Stimulated activated CD4-positive, alpha-beta T cell treated with anti-CD3 and anti-CD28 coated beads, Interleukin-1b, Interleukin-23, amount 100 ng/mL, for 24 hours (primary cell): ENCODE measurements at regions not wholly inside any gene's neighbourhood (a gene's known extent, or its start where the extent isn't known, plus 50 kb on each side); places are given as distances from the start of the nearest gene placed in this dataset.

ENCODE experiments used
- DNase-seq, 4 experiments: peaks; one replicate each; pipeline ENCODE4 v3.0.0-alpha.2; 2020; ENCODE audit warnings: low read depth in 4 of 4, low spot score in 1 of 4

DNA sequence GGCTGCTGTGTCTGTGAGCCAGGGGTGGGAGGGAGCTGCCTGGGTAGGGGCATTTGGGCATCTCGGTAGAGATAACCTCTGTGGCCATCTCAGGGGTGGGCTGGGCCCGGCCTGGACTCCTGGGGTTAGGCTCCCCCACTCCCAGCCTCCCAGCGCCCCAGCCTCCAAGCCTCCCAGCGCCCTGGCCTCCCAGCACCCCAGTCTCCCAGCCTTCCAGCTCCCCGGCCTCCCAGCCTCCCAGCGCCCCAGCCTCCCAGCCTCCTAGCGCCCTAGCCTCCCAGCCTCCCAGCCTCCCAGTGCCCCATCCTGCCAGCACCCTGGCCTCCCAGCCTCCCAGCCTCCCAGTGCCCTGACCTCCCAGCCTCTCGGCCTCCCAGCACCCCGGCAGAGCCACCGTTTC lies 85.1 kb upstream of the TTC34 start:
- DNase-seq, result no peak

DNA sequence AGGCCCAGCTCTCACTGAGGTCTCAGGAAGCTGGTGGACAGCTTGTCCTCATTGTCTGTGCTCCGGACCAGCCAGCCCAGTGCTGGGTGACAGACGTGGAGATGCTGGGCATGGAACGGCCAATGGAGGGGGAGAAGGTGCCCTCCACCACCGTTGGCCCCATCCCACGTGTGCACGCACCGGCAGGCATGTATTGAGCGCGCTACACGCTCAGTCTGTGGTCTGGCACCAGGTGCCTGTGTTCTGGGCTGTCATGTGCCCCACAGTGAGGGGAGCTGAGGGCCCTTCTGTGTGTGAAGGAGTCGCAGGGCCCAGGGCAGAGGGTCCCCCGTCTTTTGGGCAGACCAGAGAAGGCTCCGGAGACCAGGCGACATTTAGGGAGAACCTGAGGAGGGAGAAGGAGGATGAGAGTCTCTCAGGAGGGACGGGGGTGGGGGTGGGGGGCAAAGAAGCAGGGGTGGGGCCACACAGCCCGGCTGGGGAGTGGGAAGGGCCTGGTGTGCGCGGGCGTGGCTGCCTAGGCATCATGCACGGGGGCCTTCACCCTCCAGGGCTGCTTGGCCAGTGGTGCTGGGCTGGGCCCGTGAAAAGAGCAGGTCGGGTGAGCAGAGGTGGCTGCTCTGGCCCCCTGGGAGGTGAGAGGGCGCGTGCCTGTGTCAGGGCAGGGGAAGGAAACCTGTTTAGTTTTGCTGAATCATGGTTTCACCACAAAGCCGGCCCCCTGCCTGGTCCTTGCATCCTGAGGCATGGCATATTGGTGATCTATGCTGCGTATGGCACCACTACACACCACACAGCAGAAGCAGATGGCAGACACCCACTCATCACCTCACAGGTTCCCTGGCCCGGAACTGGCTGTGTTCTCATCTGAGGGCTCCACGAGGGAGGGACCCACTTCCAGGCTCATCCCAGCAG lies 86.7 kb upstream of the TTC34 start:
- DNase-seq, result no peak

DNA sequence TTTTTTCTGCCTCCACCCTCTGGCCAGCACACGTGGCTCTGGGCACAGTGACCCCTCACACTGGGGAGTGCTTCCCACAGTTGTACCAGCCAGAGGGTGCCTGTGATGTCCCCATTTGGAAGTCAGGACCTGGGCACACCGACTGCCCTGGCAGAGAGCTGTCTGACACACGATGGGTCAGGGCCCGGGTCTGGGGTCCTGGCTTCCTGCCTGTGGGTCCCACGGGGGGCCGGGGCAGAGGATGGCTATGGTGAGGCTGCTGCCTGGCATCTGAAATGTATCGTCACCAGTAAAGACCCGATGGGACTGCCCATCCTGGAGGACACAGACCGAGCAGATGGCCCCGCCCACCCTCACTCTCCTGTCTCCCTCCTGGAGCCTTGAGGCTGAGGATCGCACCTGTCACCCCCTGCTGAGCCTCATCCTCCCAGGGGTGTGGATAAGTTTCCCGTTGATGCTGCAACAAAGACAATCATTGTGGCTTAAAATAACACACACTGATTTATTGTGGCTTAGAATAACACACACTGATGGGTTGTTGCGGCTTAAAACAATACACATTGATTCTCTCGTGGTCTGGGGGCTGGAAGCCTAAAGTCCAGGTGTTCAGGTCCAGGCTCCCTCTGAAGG lies 88.8 kb upstream of the TTC34 start:
- DNase-seq, result no peak

DNA sequence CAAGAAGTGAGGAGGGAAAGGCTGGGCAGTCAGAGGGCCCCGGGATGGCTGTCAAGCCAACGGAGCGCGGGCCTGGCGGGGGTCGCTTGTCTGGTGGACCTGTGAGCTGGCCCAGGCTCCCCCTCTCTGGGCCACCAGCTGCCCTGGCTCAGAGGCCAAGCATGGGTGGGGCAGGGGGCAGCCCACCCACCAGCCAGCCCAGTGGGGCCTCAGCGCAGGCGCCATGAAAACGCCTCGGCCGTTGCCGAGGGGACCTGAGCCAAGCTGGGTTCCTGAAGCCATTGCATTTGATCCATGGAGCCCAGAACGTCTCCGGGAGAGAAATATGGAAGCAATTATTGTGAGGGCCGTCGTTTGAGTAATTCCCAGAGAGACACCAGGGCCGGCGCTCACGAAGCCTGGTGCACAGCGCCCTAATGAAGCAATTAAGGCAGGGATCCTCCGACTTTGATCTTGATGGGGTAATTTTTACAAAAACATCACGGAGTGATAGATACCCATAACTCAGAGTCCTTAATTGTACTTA lies 90.5 kb upstream of the TTC34 start:
- no peak for DNase-seq

DNA sequence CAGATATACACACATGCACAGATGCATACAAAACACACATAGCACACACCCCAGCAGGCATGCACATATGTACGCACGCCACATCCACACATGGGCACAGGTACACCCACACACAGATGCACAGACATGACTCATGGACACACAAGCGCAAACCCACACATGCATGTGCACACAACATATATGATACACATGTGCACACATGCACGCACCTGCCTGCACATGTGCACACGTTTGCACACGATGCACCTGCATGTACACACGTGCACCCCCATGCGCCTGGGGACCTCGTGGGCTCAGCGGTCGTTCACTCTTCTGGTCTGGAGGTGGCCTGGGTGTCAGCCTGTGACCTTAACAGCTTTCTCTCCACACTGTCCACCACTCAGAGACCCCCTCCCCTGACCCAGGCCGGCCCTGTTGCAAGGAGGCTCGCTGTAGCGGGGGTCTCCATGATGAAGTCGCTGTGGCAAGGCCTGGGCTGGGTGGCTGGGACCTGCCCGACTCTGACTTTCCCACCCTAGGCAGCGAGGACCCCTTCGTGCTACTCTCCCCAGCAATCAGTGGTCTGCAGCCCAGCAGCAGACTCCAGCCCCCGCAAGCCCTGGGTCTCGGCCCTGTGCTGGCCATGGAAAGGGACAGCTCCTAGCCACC lies 92.1 kb upstream of the TTC34 start:
- no peak for DNase-seq

DNA sequence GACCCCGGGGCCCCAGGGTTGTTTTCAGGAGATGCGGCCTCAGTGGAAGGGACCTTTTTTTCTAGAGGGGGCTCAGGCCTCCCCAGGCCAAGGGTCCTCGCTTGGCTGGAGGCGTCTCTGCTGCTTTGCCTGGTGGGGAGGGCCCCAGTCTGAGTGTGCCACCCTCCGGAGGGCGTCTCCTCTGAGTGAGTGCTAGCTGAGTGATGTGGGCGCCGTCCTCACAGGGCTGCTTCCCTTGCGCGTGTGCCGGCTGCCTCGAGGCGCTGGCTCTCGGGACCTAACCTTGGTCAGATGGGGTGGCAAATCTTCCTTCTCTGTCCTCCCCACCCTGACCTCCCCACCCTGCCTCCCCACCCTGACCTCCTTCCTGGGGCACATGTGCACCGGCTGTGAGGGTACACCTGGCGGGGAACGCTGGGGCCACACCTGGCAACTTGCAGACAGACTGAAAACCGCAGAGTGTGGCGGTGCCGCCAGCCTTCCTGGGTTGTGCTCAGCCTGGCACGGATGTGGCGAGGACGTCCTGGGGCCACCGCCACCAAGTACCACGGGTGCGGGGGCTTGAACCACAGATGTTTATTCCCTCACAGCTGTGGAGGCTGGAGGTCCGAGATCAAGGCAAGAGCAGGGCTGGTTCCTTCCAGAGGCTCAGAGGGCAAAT lies 93.0 kb upstream of the TTC34 start:
- DNase-seq, result no peak

DNA sequence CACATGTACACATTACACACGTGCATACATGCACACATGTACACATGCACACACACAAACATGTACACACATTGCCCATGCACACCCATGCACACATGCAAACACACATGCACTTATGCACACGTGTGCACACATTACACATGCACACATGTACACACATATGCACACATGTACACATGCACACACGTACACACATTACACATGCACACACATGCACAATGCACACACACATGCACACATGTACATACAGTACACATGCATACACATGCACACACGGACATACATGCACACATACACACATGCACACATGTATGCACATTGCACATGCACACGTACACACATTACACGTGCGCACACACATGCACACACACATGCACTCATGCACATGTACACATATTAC lies 95.3 kb upstream of the TTC34 start:
- DNase-seq, result no peak

DNA sequence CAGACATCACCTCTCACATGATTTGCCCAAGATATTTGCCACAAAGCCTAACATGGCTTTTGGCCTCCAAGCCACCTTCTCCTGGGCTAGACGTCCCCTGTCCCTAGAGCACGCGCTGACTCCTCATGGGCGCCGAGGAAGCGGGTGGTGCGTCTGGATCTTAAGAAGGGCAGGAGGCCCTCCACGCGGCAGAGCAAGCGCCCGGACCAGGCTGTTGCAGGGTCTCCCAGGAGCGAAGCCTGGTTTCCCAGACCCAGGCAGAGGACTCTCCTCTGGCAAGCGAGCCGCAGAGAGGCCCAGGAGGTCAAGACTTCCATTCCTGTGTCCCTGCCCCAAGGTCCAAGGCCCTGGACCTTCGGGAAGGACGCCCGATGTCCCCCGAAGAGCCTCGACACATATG lies 101.7 kb upstream of the TTC34 start:
- DNase-seq, result no peak

DNA sequence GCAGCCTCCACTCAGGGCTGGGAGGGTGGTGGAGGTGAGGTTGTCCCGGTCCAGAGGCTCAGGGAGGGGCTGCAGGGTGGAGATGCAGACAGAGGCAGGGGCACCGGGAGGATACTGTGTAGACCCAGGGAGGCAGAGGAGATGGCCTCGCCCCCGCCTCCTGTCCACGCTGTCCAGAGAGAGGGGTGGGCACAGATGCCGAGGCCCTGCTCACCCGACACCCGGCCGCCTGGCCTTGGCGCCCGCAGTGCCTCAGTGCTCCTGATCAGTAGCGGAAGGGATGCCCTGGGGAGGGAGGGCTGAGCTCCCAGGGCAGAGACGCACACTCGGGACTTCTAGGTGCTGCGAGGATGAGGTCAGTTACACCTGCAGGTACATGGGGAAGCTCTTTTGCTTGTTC lies 102.7 kb upstream of the TTC34 start:
- no peak for DNase-seq

DNA sequence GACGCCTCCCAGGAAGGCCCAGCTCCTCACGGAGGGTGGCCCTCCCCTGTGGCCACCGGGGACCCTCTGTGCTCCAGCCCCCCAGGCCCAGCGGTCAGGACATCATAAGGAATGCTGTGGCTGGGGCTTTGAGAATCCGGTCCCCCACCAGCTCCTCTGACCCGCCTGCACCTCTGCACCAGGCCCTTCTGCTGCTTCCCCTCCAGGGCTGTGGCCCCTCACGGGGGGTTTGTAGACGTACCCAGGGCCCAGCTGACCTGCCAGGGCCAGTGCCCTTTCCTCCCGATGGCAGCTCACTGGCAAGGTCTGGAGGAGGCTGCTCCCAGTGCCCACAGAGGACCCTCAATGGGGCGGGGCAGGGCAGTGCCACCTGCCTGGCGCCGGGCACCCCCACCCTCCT lies 103.9 kb upstream of the TTC34 start:
- no peak for DNase-seq

DNA sequence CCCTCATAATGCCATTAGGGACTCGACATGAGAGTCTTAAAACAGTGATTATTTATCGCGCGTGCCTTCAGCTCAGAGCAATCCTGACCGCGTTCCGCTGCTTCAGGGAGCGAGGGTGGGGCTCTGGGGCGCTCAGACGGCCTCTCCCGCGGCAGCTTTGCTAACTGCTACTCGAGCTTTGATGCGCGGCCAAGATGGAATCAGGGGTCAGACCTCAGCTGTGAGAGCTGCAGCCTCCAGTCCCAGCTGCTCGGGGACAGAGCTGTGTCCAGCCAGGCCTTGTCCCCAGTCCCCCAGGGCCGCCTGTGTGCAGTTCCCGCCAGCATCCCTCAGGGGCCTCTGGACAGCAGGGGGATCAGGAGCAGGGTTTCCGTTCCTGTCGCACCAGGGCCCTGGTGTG lies 104.6 kb upstream of the TTC34 start:
- no peak for DNase-seq

DNA sequence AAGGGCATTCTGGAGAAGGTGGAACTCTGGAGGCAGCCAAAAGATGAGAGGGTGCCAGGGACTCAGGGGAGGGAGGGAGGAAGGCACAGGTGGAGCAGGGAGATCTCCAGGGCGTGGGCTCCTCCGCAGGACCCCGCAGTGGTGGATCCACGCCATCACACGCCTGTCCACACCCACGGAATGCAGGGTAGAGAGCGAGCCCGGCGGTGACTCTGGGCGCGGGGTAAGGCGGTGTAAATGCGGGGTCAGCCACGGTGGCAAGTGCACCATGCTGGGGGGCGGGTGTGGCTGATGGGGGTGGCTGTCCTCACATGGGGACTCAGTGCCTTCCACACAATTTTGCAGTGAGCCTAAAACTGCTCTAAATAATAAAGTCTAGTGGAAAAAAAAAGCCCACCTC lies 105.1 kb upstream of the TTC34 start:
- no peak for DNase-seq

DNA sequence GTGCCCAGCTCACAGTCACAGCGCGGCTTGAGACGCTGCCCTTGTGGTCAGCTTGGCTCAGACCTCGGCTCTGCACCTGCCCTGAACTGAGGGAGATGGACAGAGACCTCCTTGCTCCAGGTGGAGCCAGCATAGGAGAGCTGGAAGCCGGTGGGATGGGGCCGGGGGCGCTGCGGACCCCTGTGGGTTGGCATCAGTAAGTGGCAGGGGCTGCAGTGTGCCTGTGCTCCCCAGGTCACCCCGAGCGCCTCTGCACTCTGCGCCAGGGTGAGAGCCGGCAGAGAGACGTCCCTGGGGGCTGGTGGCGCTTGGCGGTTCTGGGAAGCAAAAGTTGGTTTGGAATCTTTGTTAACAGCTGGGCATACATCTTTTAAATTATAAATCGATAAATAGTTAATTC lies 105.6 kb upstream of the TTC34 start:
- no peak for DNase-seq

DNA sequence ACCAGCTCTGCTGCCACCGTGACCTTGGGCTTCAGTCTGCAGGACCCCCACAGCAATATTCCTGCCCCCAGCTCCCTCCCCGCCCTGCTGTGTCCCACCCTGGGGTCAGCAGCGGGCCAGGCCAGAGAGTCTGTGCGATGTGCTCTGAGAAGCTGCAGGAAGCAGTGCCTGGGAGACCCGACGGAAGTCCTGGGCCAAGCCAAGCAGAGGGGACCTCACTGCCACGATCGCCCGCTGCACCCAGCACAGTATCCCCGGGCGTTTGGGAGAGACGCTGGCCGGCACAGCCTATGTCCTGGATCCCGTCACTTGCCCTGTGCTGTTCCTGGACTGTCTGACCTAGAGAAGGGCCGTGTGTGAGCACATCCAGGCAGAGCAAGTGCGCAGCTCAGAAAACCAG lies 106.6 kb upstream of the TTC34 start:
- no peak for DNase-seq

DNA sequence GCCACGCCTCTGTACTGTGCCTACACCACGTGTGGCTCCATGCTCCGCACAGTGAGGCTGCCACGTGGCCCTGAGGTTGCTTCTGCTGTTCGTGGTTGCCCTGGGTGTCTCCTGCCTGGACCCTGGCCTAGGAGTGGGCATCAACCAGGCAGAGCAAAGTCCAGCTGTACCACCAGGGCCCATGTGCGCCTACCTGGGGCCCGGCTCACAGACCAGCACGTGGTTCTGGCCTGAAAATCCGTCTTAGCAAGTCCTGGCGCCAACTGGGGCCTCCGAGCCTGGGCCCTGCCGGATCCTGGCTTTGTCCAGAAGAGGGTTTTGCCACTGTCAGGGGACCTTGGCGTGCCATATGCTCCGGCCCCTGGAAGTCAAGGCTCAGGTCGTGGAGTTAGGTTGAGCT lies 107.1 kb upstream of the TTC34 start:
- no peak for DNase-seq

DNA sequence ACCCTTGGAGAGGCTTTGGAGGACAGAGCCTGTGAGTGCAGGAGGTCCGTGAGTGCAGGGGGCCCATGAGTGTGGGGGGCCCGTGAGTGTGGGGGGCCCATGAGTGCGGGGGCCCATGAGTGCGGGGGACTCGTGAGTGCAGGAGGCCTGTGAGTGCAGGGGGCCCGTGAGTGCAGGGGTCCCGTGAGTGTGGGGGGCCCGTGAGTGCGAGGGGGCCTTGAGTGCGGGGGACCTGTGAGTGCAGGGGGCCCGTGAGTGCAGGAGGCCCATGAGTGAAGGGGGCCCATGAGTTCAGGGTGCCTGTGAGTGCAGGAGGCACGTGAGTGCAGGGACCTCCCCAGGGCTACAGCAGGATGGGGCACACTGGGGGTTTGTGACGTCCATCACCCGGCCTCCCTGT lies 108.3 kb upstream of the TTC34 start:
- DNase-seq, result no peak

DNA sequence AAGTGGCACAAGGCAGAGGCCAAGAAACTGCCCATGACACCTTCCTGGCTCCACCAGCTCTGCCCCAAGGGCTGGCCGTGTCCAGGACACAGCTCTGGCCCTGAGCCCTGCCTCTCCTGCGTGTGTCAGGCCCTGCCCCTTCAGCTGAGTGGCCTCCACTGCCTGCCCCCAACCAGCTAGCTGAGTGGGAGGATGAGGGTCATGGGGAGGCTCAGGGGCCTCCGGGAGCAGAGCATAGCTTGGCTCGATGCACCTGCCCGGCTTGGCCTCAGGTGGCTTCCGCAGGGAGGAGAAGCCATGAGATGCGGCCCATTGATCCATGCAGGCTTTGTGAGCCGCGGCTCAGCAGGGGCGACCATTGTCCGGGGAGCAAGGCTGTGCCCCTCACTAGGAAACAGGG lies 108.7 kb upstream of the TTC34 start:
- DNase-seq, result no peak

DNA sequence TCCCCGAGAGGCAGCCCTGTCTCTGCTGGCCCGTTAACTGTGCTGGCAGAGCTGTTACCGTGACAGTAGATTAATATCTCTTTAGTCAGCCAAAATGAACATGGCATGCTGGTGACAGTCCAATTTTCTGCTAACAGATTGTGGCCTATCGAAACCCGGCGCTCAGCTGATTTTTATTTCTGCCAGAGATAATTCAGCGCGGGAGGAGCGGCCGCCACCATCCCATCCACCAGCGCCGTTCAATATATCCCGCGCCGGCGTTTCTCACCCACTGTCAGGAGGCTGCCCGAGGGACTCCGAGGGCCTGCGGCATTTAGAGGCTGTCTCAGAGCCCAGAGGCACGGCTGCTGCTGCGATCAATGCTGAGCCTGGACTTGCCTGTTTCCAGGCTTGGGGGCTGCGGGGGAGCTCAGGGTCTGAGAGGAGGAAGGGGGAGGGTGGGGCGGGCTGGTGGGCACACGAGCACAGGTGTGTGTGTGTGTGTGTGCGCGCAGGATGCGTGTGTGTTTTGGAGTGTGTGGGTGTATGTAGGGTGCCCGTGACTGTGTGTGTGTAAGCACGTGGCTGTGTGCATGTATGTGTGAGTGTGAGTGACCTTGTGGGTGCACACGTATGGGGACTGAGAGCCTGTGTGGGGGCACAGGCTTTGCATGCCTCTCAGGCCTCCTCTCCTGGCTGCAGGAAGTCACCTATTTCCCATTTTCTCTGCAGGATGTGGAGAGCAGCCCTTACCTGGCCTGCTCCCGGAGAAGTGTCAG lies 109.7 kb upstream of the ACTRT2 start:
- no peak for DNase-seq

DNA sequence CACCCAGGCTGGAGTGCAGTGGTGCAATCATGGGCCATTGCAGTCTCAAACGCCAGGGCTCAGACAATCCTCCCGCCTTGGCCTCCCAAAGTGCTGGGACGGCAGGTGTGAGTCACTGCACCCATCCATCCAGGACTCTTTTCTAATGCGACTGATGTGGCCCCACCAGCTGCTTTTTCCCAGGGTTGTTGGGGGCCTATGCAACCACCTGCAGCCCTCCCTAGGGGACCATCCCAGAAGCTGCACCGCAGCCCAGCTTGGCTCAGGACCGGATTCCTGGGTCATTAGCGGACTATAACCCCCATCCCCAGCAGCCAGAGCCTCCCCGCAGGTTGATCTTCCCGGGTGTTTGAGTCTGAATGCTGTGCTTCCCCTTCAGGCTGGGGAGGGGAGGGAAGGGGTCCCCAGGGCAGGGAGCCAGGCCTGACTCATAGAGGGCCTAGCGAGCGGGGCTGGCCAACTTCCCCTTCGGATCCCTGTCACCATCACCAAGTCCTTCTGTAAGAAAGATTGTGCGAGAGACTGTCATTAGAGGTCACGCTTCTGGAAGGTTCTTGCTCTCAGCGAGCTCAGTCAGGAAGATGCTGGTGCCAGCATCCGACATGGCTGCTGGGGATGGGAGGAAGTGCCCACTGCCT lies 108.7 kb upstream of the ACTRT2 start:
- no peak for DNase-seq

DNA sequence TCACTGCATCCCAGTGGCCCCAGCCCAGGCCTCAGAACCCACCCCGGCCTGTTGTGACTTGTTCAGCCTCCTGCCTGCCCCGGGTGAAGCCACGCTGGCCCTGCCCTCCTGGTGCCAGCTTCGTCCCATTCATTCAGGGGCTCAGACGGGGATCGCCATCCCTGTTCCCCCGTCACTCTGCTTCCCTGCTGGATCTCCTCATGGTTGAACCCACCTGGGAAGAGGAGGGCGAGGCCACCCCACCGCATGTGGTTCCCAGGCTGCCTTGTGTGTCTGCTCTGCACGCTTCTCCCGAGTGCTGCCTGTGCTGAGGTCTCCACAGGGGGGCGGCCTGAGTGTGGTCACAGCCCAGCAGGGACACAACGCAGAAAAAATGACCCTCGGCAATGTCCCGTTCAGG lies 108.2 kb upstream of the ACTRT2 start:
- no peak for DNase-seq
